Natural killer cell treated with Interleukin-12 subunit alpha and Interleukin-12 subunit beta and Interleukin-15 and Interleukin-18, amount 100 ng/mL, for 72 hours (primary cell): ENCODE measurements at regions not wholly inside any gene's neighbourhood (a gene's known extent, or its start where the extent isn't known, plus 50 kb on each side); places are given as distances from the start of the nearest gene placed in this dataset.

ENCODE experiments used
- ATAC-seq, 2 donors: fragments of 150-1000 bp; cut with Tn5 transposase in 1 of 2; sonication (Bioruptor Pico), chemical (Tn5 transposase) in 1 of 2; 2 replicates each; pipeline ENCODE4 v1.10.0; 2021
- DNase-seq: peaks from one replicate; pipeline ENCODE4 v3.0.0; 2022; ENCODE audit warnings: low spot score
- H3K27ac Mint-ChIP-seq, 2 donors: 1 replicate in 1 of 2; 2 replicates in 1 of 2; pipeline ENCODE4 v1.8.0; 2022; ENCODE audit warnings: mixed read lengths in 2 of 2, mild to moderate bottlenecking in 1 of 2, moderate library complexity in 1 of 2
- H3K27me3 Mint-ChIP-seq, 2 donors: 1 replicate in 1 of 2; 2 replicates in 1 of 2; pipeline ENCODE4 v1.8.0; 2022; ENCODE audit warnings: mixed read lengths in 2 of 2
- H3K36me3 Mint-ChIP-seq: one replicate; pipeline ENCODE4 v1.8.0; 2022; ENCODE audit warnings: mixed read lengths
- H3K4me1 Mint-ChIP-seq, 2 donors: 1 replicate in 1 of 2; 2 replicates in 1 of 2; pipeline ENCODE4 v1.8.0; 2022; ENCODE audit warnings: low read depth in 2 of 2, mixed read lengths in 2 of 2, mild to moderate bottlenecking in 1 of 2
- H3K4me3 Mint-ChIP-seq: one replicate; pipeline ENCODE4 v1.8.0; 2022; ENCODE audit warnings: mixed read lengths
- H3K9me3 Mint-ChIP-seq: 2 replicates; pipeline ENCODE4 v1.8.0; 2022; ENCODE audit warnings: mixed read lengths

- H3K27ac Mint-ChIP-seq = no peak overlapping the region
- ATAC-seq (no peak), DNase-seq (no peak)
- no peaks in the 10 kb centered on the region for H3K36me3 Mint-ChIP-seq
- H3K4me1 Mint-ChIP-seq = no peaks in the 10 kb centered on the region
- no peaks in the 10 kb centered on the region for H3K9me3 Mint-ChIP-seq
- no peak overlapping the region for H3K4me3 Mint-ChIP-seq
- H3K27me3 Mint-ChIP-seq = no peaks in the 10 kb centered on the region
Measured at GRCh38 chr1:219477861-219478260, 135.0 kb downstream of the ZC3H11B start.

- Mint-ChIP-seq H3K4me3 (no peak overlapping the region), H3K9me3 (no peaks in the 10 kb centered on the region), H3K27ac (no peak overlapping the region), H3K27me3 (no peaks in the 10 kb centered on the region), H3K4me1 (no peaks in the 10 kb centered on the region), H3K36me3 (no peaks in the 10 kb centered on the region)
- DNase-seq (no peak), ATAC-seq (no peak)
Measured at GRCh38 chr1:219476716-219477115, 136.2 kb downstream of the ZC3H11B start.

GRCh38 chr1:219476116-219476515 is 136.8 kb downstream of the ZC3H11B start:
- Mint-ChIP-seq H3K27ac (no peak overlapping the region), H3K27me3 (no peaks in the 10 kb centered on the region), H3K9me3 (no peaks in the 10 kb centered on the region), H3K36me3 (no peaks in the 10 kb centered on the region), H3K4me1 (no peaks in the 10 kb centered on the region), H3K4me3 (no peak overlapping the region)
- DNase-seq = no peak
- no peak for ATAC-seq

- H3K27me3 Mint-ChIP-seq = no peaks in the 10 kb centered on the region
- no peak overlapping the region for H3K4me3 Mint-ChIP-seq
- no peak overlapping the region for H3K27ac Mint-ChIP-seq
- H3K4me1 Mint-ChIP-seq = no peaks in the 10 kb centered on the region
- DNase-seq = no peak
- H3K9me3 Mint-ChIP-seq = no peaks in the 10 kb centered on the region
- no peak for ATAC-seq
- H3K36me3 Mint-ChIP-seq = no peaks in the 10 kb centered on the region
Measured at GRCh38 chr1:219472596-219472995, 140.3 kb downstream of the ZC3H11B start.

- no peaks in the 10 kb centered on the region for H3K27me3 Mint-ChIP-seq
- no peak overlapping the region for H3K27ac Mint-ChIP-seq
- H3K4me1 Mint-ChIP-seq = no peaks in the 10 kb centered on the region
- no peaks in the 10 kb centered on the region for H3K9me3 Mint-ChIP-seq
- no peaks in the 10 kb centered on the region for H3K36me3 Mint-ChIP-seq
- no peak overlapping the region for H3K4me3 Mint-ChIP-seq
- DNase-seq (no peak), ATAC-seq (no peak)
Measured at GRCh38 chr1:219467524-219467923, 145.4 kb downstream of the ZC3H11B start.

GRCh38 chr1:219466766-219467165 is 146.1 kb downstream of the ZC3H11B start:
- Mint-ChIP-seq H3K4me1 (no peaks in the 10 kb centered on the region), H3K27ac (no peak overlapping the region), H3K4me3 (no peak overlapping the region), H3K9me3 (no peaks in the 10 kb centered on the region), H3K27me3 (no peaks in the 10 kb centered on the region), H3K36me3 (no peaks in the 10 kb centered on the region)
- no peak for DNase-seq
- ATAC-seq = no peak

GRCh38 chr1:219465212-219466093 is 147.5 kb downstream of the ZC3H11B start:
- no peak for DNase-seq
- H3K4me1 Mint-ChIP-seq = no peaks in the 10 kb centered on the region
- ATAC-seq = no peak
- no peak overlapping the region for H3K27ac Mint-ChIP-seq
- peaks cover 3% of the 10 kb centered on the region for H3K9me3 Mint-ChIP-seq
- H3K4me3 Mint-ChIP-seq = no peak overlapping the region
- no peaks in the 10 kb centered on the region for H3K27me3 Mint-ChIP-seq
- H3K36me3 Mint-ChIP-seq = no peaks in the 10 kb centered on the region

GRCh38 chr1:219463636-219464035 is 149.3 kb downstream of the ZC3H11B start:
- Mint-ChIP-seq H3K27me3 (no peaks in the 10 kb centered on the region), H3K9me3 (peaks cover 3% of the 10 kb centered on the region), H3K36me3 (no peaks in the 10 kb centered on the region), H3K4me3 (no peak overlapping the region), H3K27ac (no peak overlapping the region), H3K4me1 (no peaks in the 10 kb centered on the region)
- ATAC-seq (no peak), DNase-seq (no peak)

GRCh38 chr1:219461981-219462400 is 150.9 kb downstream of the ZC3H11B start:
- Mint-ChIP-seq H3K4me3 (no peak overlapping the region), H3K9me3 (peaks cover 3% of the 10 kb centered on the region), H3K27ac (no peak overlapping the region), H3K27me3 (no peaks in the 10 kb centered on the region), H3K4me1 (no peaks in the 10 kb centered on the region), H3K36me3 (no peaks in the 10 kb centered on the region)
- no peak for ATAC-seq
- no peak for DNase-seq

GRCh38 chr1:219460896-219461815 is 151.7 kb downstream of the ZC3H11B start:
- Mint-ChIP-seq H3K36me3 (no peaks in the 10 kb centered on the region), H3K27ac (no peak overlapping the region), H3K4me3 (no peak overlapping the region), H3K27me3 (no peaks in the 10 kb centered on the region), H3K9me3 (peaks cover 3% of the 10 kb centered on the region), H3K4me1 (no peaks in the 10 kb centered on the region)
- DNase-seq (no peak), ATAC-seq (no peak)

- ATAC-seq = no peak
- no peaks in the 10 kb centered on the region for H3K36me3 Mint-ChIP-seq
Measured at GRCh38 chr1:219460081-219460895, 152.6 kb downstream of the ZC3H11B start.

GRCh38 chr1:219459351-219460080 is 153.4 kb downstream of the ZC3H11B start:
- peaks cover 3% of the 10 kb centered on the region for H3K9me3 Mint-ChIP-seq
- no peak overlapping the region for H3K4me3 Mint-ChIP-seq
- H3K27ac Mint-ChIP-seq = no peak overlapping the region
- no peaks in the 10 kb centered on the region for H3K36me3 Mint-ChIP-seq
- no peaks in the 10 kb centered on the region for H3K27me3 Mint-ChIP-seq
- ATAC-seq (no peak), DNase-seq (no peak)
- no peaks in the 10 kb centered on the region for H3K4me1 Mint-ChIP-seq

More at GRCh38 chr1:219460081-219460895, 152.6 kb downstream of the ZC3H11B start:
- Mint-ChIP-seq H3K27ac (no peak overlapping the region), H3K4me3 (no peak overlapping the region), H3K9me3 (peaks cover 3% of the 10 kb centered on the region), H3K4me1 (no peaks in the 10 kb centered on the region), H3K27me3 (no peaks in the 10 kb centered on the region)
- DNase-seq = no peak

GRCh38 chr1:219446288-219446687 is 166.6 kb downstream of the ZC3H11B start:
- H3K27ac Mint-ChIP-seq = no peak overlapping the region
- DNase-seq (no peak), ATAC-seq (no peak)
- H3K4me1 Mint-ChIP-seq = no peaks in the 10 kb centered on the region
- no peak overlapping the region for H3K4me3 Mint-ChIP-seq
- H3K36me3 Mint-ChIP-seq = no peaks in the 10 kb centered on the region
- peaks cover 0 to 7% of the 10 kb centered on the region in 2 donors for H3K27me3 Mint-ChIP-seq
- peaks cover 7% of the 10 kb centered on the region for H3K9me3 Mint-ChIP-seq
